Nephron progenitor cell (in vitro differentiated cells): ENCODE measurements at regions not wholly inside any gene's neighbourhood (a gene's known extent, or its start where the extent isn't known, plus 50 kb on each side); places are given as distances from the start of the nearest gene placed in this dataset.

ENCODE experiments used
- DNase-seq: peaks from one replicate; pipeline ENCODE4 v3.0.0; 2021
- H3K27ac Mint-ChIP-seq: 2 replicates; pipeline ENCODE4 v1.8.0; 2021; ENCODE audit warnings: mild to moderate bottlenecking, moderate library complexity, mixed read lengths
- H3K27me3 Mint-ChIP-seq: 2 replicates; pipeline ENCODE4 v1.8.0; 2021; ENCODE audit warnings: mild to moderate bottlenecking, low read depth, mixed read lengths; ENCODE audit not compliant: poor library complexity
- H3K36me3 Mint-ChIP-seq: 2 replicates; pipeline ENCODE4 v1.8.0; 2021; ENCODE audit warnings: low read depth, mixed read lengths
- H3K4me1 Mint-ChIP-seq: 2 replicates; pipeline ENCODE4 v1.8.0; 2021; ENCODE audit warnings: mixed read lengths
- H3K4me3 Mint-ChIP-seq: 2 replicates; pipeline ENCODE4 v1.8.0; 2021; ENCODE audit warnings: mild to moderate bottlenecking, moderate library complexity, mixed read lengths
- H3K9me3 Mint-ChIP-seq: 2 replicates; pipeline ENCODE4 v1.8.0; 2021; ENCODE audit warnings: mild to moderate bottlenecking, moderate library complexity, mixed read lengths
- TF ChIP-seq, protein P1 (sequence below): fragments of 200-600 bp; sonication (generic); IDR thresholded peaks from 2 replicates; pipeline ENCODE4 v1.5.0; 2021; ENCODE audit warnings: antibody characterized with exemption

DNA sequence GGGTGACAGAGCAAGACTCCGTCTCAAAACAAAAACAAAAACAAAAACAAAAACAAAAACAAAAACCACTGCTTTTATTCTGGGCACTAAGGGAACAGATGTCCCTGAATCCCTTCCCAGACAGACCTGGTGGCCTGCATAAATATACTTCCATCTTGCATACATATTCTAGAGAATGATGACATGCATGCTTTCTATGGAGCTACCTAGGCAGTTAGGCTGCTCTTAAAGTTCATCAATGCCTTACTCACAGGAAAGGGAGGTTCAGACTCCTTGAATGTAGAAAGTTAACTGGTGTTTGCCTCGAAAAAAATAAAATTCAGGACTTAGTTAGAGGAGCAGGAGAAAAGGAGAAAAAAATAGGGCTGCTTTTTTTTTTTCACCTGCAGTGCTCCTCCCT, 72.6 kb downstream of the C3orf38 start:
- Mint-ChIP-seq H3K4me3 (no peak overlapping the region), H3K36me3 (no peaks in the 10 kb centered on the region), H3K27ac (no peak overlapping the region), H3K27me3 (peaks cover 4% of the 10 kb centered on the region), H3K4me1 (peaks cover 39% of the 10 kb centered on the region), H3K9me3 (no peaks in the 10 kb centered on the region)
- DNase-seq: no peak
- TF ChIP-seq, protein P1, sequence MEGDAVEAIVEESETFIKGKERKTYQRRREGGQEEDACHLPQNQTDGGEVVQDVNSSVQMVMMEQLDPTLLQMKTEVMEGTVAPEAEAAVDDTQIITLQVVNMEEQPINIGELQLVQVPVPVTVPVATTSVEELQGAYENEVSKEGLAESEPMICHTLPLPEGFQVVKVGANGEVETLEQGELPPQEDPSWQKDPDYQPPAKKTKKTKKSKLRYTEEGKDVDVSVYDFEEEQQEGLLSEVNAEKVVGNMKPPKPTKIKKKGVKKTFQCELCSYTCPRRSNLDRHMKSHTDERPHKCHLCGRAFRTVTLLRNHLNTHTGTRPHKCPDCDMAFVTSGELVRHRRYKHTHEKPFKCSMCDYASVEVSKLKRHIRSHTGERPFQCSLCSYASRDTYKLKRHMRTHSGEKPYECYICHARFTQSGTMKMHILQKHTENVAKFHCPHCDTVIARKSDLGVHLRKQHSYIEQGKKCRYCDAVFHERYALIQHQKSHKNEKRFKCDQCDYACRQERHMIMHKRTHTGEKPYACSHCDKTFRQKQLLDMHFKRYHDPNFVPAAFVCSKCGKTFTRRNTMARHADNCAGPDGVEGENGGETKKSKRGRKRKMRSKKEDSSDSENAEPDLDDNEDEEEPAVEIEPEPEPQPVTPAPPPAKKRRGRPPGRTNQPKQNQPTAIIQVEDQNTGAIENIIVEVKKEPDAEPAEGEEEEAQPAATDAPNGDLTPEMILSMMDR: no peak

GRCh38 chr3:88225326-88226008, 75.7 kb downstream of the C3orf38 start:
- H3K4me1 Mint-ChIP-seq: peaks cover 32% of the 10 kb centered on the region
- no peak for DNase-seq
- no peak overlapping the region for H3K4me3 Mint-ChIP-seq
- H3K36me3 Mint-ChIP-seq: no peaks in the 10 kb centered on the region
- no peaks in the 10 kb centered on the region for H3K9me3 Mint-ChIP-seq
- H3K27ac Mint-ChIP-seq: peak overlapping the region; percentile 70
- H3K27me3 Mint-ChIP-seq: no peaks in the 10 kb centered on the region
- TF ChIP-seq, protein P1: no peak

DNA sequence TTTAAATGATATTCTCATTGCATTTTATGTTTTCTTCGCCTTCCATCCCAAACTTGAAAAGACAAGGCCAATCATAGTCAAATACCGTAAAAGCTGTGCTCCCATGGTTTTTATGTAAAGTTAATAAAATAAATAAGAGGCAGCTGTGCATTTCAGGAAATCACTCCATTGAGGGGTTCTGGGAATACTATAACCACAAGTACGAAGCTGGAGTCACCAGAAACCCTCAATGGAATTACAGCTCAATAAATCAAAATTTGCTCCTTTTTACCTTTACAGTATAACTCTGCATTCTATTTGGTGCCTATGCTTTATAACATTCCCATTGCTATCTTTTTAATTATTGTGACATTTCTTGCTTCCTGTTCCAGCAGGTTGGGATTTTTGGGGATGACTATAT, 77.2 kb downstream of the C3orf38 start:
- H3K4me3 Mint-ChIP-seq: no peak overlapping the region
- no peaks in the 10 kb centered on the region for H3K27me3 Mint-ChIP-seq
- H3K4me1 Mint-ChIP-seq: peaks cover 27% of the 10 kb centered on the region
- H3K9me3 Mint-ChIP-seq: no peaks in the 10 kb centered on the region
- DNase-seq: no peak
- H3K36me3 Mint-ChIP-seq: no peaks in the 10 kb centered on the region
- TF ChIP-seq, protein P1: no peak
- no peak overlapping the region for H3K27ac Mint-ChIP-seq

- H3K4me1 Mint-ChIP-seq: peaks cover 2% of the 10 kb centered on the region
- H3K27ac Mint-ChIP-seq: no peak overlapping the region
- H3K36me3 Mint-ChIP-seq: no peaks in the 10 kb centered on the region
- TF ChIP-seq, protein P1: no peak
- no peaks in the 10 kb centered on the region for H3K27me3 Mint-ChIP-seq
- H3K4me3 Mint-ChIP-seq: no peak overlapping the region
- DNase-seq: no peak
- H3K9me3 Mint-ChIP-seq: no peaks in the 10 kb centered on the region
Observed at GRCh38 chr3:88230638-88231037, 80.9 kb downstream of the C3orf38 start.

DNA sequence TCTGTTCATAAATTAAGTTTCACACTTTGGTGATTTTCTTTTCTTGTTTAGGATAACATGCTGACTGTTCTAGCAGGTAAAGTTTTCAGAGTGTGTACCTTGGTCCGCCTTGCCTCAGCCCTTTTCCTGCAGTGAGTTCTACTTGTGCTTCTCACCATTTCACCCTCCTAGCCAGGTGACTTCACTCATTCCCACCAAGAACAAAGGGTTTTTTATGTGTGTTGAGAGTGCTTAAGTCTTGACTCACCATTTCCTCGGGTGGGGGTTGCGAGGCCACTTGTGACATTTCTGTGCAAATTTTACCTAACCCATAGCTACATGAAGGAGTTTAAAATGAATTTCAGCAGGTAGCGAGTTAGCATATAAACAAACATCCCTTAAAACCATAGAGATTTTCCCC, 81.4 kb downstream of the C3orf38 start:
- Mint-ChIP-seq H3K27me3 (no peaks in the 10 kb centered on the region), H3K27ac (no peak overlapping the region), H3K9me3 (no peaks in the 10 kb centered on the region), H3K4me1 (no peaks in the 10 kb centered on the region), H3K36me3 (no peaks in the 10 kb centered on the region), H3K4me3 (no peak overlapping the region)
- DNase-seq: no peak
- TF ChIP-seq, protein P1: no peak

DNA sequence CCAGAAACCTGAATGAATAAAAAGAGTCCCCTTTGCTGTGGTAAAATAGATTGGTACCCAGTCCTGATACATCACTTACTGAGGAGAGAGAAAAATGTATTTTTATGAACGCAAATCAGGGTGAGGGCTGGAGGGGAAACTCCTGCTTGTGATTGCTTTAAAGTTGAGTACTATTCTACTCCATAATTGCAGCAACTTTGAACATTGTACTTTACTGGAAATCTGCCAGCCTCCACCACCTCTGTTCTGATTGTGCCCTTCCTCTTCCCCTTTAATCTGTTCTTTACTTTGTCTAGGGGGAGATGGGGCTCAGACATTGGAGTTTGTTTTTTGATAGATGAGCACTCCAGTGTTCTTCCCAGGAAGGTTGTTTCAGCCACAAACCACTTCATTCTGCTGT, 81.9 kb downstream of the C3orf38 start:
- no peak for DNase-seq
- Mint-ChIP-seq H3K9me3 (no peaks in the 10 kb centered on the region), H3K36me3 (no peaks in the 10 kb centered on the region), H3K27ac (no peak overlapping the region), H3K4me3 (no peak overlapping the region), H3K27me3 (no peaks in the 10 kb centered on the region), H3K4me1 (no peaks in the 10 kb centered on the region)
- TF ChIP-seq, protein P1: no peak
